ENCODE measurements at regions not wholly inside any gene's neighbourhood (a gene's known extent, or its start where the extent isn't known, plus 50 kb on each side); places are given as distances from the start of the nearest gene placed in this dataset.

DNA sequence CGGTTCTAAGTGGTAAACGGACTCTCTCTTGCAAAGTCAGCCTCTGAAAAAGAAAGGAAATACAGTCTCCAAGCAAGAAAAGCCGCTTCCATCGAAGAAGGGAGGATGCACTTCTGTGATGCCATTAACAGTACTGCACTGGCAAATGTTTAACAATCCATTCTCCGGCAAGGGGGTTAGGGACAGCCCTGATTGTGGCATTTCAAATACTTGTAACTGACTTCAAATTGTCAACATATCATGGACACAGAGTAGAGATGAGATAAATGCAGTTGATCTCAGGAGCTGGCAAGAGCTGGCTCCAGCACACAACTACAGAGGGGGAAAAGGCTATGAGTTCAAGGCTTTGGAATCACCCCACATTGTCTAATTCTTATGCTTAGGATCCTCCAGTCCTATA is 146.8 kb downstream of the SLC7A11 start:
- no peaks in the 10 kb centered on the region for H3K36me3 ChIP-seq (ENCODE audit: low read depth)
- H3K27ac ChIP-seq: no peak overlapping the region
- H3K4me2 ChIP-seq (ENCODE audit: unreplicated experiment): no peak overlapping the region
- H3F3A ChIP-seq (ENCODE audit: insufficient read depth): no peaks in the 10 kb centered on the region
- no peaks in the 10 kb centered on the region for H3K9me3 ChIP-seq (ENCODE audit: low read depth)
- no peaks in the 10 kb centered on the region for H4K20me1 ChIP-seq (ENCODE audit: insufficient read depth)
- WGBS, 2 experiments (ENCODE audit: low coverage in 1 of 2, low lambda C conversion rate in 2 of 2, missing lambda C conversion rate in 2 of 2): 92 to 93% methylated on average over 5 of the region's 5 CpGs
- no peaks in the 10 kb centered on the region for H3K9me2 ChIP-seq (ENCODE audit: insufficient read depth)
- no peak for DNase-seq
- TF ChIP-seq EZH2 (IDR thresholded peaks at IDR 0.05; ENCODE audit: insufficient read depth, poor library complexity, severe bottlenecking) (no peak), EZH2phosphoT487 (IDR thresholded peaks at IDR 0.05; ENCODE audit: insufficient read depth, low read depth) (no peak)
- H3K4me3 ChIP-seq: no peak overlapping the region
- H3K9ac ChIP-seq: no peak overlapping the region
- in situ Hi-C loops (cut with MboI): loop anchor here (25.0 kb wide), 1 partner anchor 983 kb away; no protein-coding TSS in a partner anchor
- H3K79me2 ChIP-seq (ENCODE audit: insufficient read depth): no peaks in the 10 kb centered on the region
- no peaks in the 10 kb centered on the region for H3K4me1 ChIP-seq (ENCODE audit: insufficient read depth)
- H2AFZ ChIP-seq: no peak overlapping the region
- no peaks in the 10 kb centered on the region for H3K27me3 ChIP-seq (replicated peaks; ENCODE audit: insufficient read depth)

DNA sequence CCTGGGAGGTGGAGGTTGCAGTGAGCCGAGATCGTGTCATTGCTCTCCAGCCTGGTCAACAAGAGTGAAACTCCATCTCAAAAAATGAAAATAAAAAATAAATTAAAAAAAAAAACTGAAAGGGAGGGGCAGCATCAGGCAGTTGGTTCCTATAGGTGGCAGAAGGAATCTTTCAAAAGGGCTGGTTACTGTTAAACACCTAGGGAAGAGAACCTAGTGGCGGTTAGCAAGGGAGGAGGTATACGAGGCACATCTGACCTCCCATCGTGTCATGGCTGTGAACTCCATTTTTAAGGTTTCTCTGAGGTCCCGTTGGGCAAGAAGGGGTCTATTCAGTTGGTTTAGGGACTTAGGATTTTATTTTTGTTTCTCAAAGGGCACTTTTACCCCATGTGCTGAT is 150.1 kb downstream of the SLC7A11 start:
- Histone ChIP-seq H3K4me3 (no peak overlapping the region), H3K27me3 (replicated peaks; ENCODE audit: insufficient read depth) (no peaks in the 10 kb centered on the region), H3K27ac (no peak overlapping the region), H3K4me2 (ENCODE audit: unreplicated experiment) (no peak overlapping the region), H3K4me1 (ENCODE audit: insufficient read depth) (0 out of 2 replicates have a peak, but pooled peaks cover 4% of the 10 kb centered on the region), H3K9me3 (ENCODE audit: low read depth) (no peaks in the 10 kb centered on the region), H3K9me2 (ENCODE audit: insufficient read depth) (no peaks in the 10 kb centered on the region), H3K79me2 (ENCODE audit: insufficient read depth) (no peaks in the 10 kb centered on the region), H2AFZ (no peak overlapping the region), H4K20me1 (ENCODE audit: insufficient read depth) (no peaks in the 10 kb centered on the region), H3F3A (ENCODE audit: insufficient read depth) (no peaks in the 10 kb centered on the region), H3K36me3 (ENCODE audit: low read depth) (no peaks in the 10 kb centered on the region), H3K9ac (no peak overlapping the region)
- in situ Hi-C loops (cut with MboI): loop anchor here (25.0 kb wide), 1 partner anchor 980 kb away; no protein-coding TSS in a partner anchor
- 93 to 98% methylated on average over 6 of the region's 6 CpGs for WGBS, 2 experiments (ENCODE audit: low coverage in 1 of 2, low lambda C conversion rate in 2 of 2, missing lambda C conversion rate in 2 of 2)
- TF ChIP-seq EZH2phosphoT487 (IDR thresholded peaks at IDR 0.05; ENCODE audit: insufficient read depth, low read depth): no peak
- TF ChIP-seq EZH2 (IDR thresholded peaks at IDR 0.05; ENCODE audit: insufficient read depth, poor library complexity, severe bottlenecking): no peak
- DNase-seq: no peak

DNA sequence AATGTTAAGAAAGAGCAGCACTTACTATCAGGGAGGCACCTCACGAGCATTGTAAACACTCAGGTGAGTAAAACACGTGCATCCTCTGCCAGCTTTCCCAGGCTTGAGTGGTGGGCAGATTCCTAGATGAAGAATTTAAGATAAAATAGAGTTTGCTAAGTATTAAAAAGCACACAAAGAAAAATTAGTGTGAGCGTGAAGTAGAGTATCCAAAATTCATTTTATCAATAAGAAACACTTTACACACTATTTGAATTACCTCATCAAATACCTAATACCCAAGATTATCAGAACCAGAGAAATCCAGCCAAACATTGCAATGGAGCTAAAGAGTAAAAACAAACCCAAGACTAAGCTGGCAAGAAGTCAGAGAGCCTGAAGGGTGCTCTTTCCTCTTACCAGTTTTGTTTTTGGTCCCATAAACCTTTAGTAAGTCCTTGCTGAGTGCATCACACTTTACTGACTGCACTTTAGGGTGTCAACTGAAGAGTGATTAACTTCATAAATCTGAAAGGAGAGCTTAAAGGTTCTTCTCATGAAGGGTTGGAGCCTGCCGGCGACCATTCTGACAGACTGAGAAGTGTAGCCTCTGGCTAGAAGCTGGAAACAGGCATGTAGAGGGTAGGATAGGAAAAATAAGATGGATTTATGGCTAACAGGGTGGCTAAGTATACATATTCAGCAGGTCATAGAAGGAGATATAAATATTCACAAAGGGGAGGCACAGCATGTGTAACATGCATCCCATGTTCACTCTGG is 151.1 kb downstream of the SLC7A11 start:
- in situ Hi-C loops (cut with MboI): loop anchor here (25.0 kb wide), 1 partner anchor 979 kb away; no protein-coding TSS in a partner anchor
- no peaks in the 10 kb centered on the region for H3K36me3 ChIP-seq (ENCODE audit: low read depth)
- no peaks in the 10 kb centered on the region for H3K9me2 ChIP-seq (ENCODE audit: insufficient read depth)
- H3K27ac ChIP-seq: no peak overlapping the region
- H3K79me2 ChIP-seq (ENCODE audit: insufficient read depth): no peaks in the 10 kb centered on the region
- 0 out of 2 replicates have a peak, but pooled peaks cover 4% of the 10 kb centered on the region for H3K4me1 ChIP-seq (ENCODE audit: insufficient read depth)
- no peaks in the 10 kb centered on the region for H4K20me1 ChIP-seq (ENCODE audit: insufficient read depth)
- H2AFZ ChIP-seq: peak overlapping the region; percentile 72
- 58 to 59% methylated on average over 5 of the region's 5 CpGs for WGBS, 2 experiments (ENCODE audit: low coverage in 1 of 2, low lambda C conversion rate in 2 of 2, missing lambda C conversion rate in 2 of 2)
- no peak for DNase-seq
- no peak overlapping the region for H3K4me2 ChIP-seq (ENCODE audit: unreplicated experiment)
- H3K9ac ChIP-seq: no peak overlapping the region
- TF ChIP-seq EZH2phosphoT487 (IDR thresholded peaks at IDR 0.05; ENCODE audit: insufficient read depth, low read depth) (no peak), EZH2 (IDR thresholded peaks at IDR 0.05; ENCODE audit: insufficient read depth, poor library complexity, severe bottlenecking) (no peak)
- H3K9me3 ChIP-seq (ENCODE audit: low read depth): no peaks in the 10 kb centered on the region
- no peaks in the 10 kb centered on the region for H3K27me3 ChIP-seq (replicated peaks; ENCODE audit: insufficient read depth)
- H3F3A ChIP-seq (ENCODE audit: insufficient read depth): no peaks in the 10 kb centered on the region
- no peak overlapping the region for H3K4me3 ChIP-seq

GRCh38 chr4:138090150-138090917 is 151.8 kb downstream of the SLC7A11 start:
- H3K79me2 ChIP-seq (ENCODE audit: insufficient read depth): no peaks in the 10 kb centered on the region
- peak; percentile 74 for DNase-seq
- H3K9me3 ChIP-seq (ENCODE audit: low read depth): no peaks in the 10 kb centered on the region
- H3K4me3 ChIP-seq: peak overlapping the region; percentile 67
- WGBS, 2 experiments (ENCODE audit: low coverage in 1 of 2, low lambda C conversion rate in 2 of 2, missing lambda C conversion rate in 2 of 2): 19% methylated on average over 17 of the region's 17 CpGs
- no peaks in the 10 kb centered on the region for H3K9me2 ChIP-seq (ENCODE audit: insufficient read depth)
- H3K36me3 ChIP-seq (ENCODE audit: low read depth): no peaks in the 10 kb centered on the region
- 0 out of 2 replicates have a peak overlapping the region, but pooled peaks have one; percentile 38 for H3K9ac ChIP-seq
- H4K20me1 ChIP-seq (ENCODE audit: insufficient read depth): no peaks in the 10 kb centered on the region
- H3K4me2 ChIP-seq (ENCODE audit: unreplicated experiment): peak overlapping the region; percentile 88
- H2AFZ ChIP-seq: peak overlapping the region; percentile 72
- in situ Hi-C loops (cut with MboI): loop anchor here (25.0 kb wide), 1 partner anchor 978 kb away; no protein-coding TSS in a partner anchor
- H3K27ac ChIP-seq: no peak overlapping the region
- TF ChIP-seq EZH2phosphoT487 (IDR thresholded peaks at IDR 0.05; ENCODE audit: insufficient read depth, low read depth) (no peak), EZH2 (IDR thresholded peaks at IDR 0.05; ENCODE audit: insufficient read depth, poor library complexity, severe bottlenecking) (no peak)
- H3K27me3 ChIP-seq (replicated peaks; ENCODE audit: insufficient read depth): no peaks in the 10 kb centered on the region
- 0 out of 2 replicates have a peak, but pooled peaks cover 4% of the 10 kb centered on the region for H3K4me1 ChIP-seq (ENCODE audit: insufficient read depth)
- no peaks in the 10 kb centered on the region for H3F3A ChIP-seq (ENCODE audit: insufficient read depth)

Measured in GM23248 (cell line).